CD4-positive, alpha-beta T cell (primary cell): ENCODE measurements at regions not wholly inside any gene's neighbourhood (a gene's known extent, or its start where the extent isn't known, plus 50 kb on each side); places are given as distances from the start of the nearest gene placed in this dataset.

ENCODE experiments used
- ATAC-seq: fragments of 200-7000 bp; cut with Tn5 transposase; one replicate; pipeline ENCODE4 v1.10.0; 2022; ENCODE audit warnings: mild to moderate bottlenecking; ENCODE audit not compliant: poor library complexity
- CTCF ChIA-PET: fragments of 350-600 bp; sonication (Branson Sonifier 250); formaldehyde crosslinking; loops from one replicate; lab custom pipeline; 2021; ENCODE audit warnings: antibody characterized with exemption, inconsistent platforms; lab: Charles Lee
- POLR2A ChIA-PET: fragments of 350-600 bp; sonication (Branson Sonifier 250); formaldehyde crosslinking; loops from one replicate; lab custom pipeline; 2021; ENCODE audit warnings: antibody characterized with exemption, inconsistent platforms; lab: Charles Lee
- DNase-seq, 14 experiments: peaks; one replicate each; pipeline ENCODE4 v3.0.0-alpha.2; 2013 to 2020; ENCODE audit warnings: mixed read lengths in 2 of 14
- H3K27ac ChIP-seq, 2 donors: one replicate each; pipeline versions ENCODE4 v1.5.1 to v1.7.0; 2013; ENCODE audit warnings: low read length in 2 of 2, low read depth in 1 of 2, mild to moderate bottlenecking in 1 of 2
- H3K27me3 ChIP-seq, 2 experiments: 1 replicate in 1 of 2; 2 replicates in 1 of 2; pipeline versions ENCODE4 v1.6.1 to v1.7.0; 2013; ENCODE audit warnings: low read length in 2 of 2, control low read depth in 1 of 2, mild to moderate bottlenecking in 1 of 2, moderate library complexity in 1 of 2; ENCODE audit not compliant: insufficient read depth in 2 of 2, control insufficient read depth in 1 of 2
- H3K36me3 ChIP-seq: one replicate; pipeline ENCODE4 v1.6.1; 2013; ENCODE audit warnings: low read length, control low read depth; ENCODE audit not compliant: insufficient read depth
- H3K4me1 ChIP-seq: one replicate; pipeline ENCODE4 v1.6.1; 2013; ENCODE audit warnings: low read length, control low read depth; ENCODE audit not compliant: insufficient read depth
- H3K4me3 ChIP-seq: one replicate; pipeline ENCODE4 v1.5.1; 2013; ENCODE audit warnings: mild to moderate bottlenecking, low read length, moderate library complexity
- H3K9me3 ChIP-seq, 2 experiments: 1 replicate in 1 of 2; 2 replicates in 1 of 2; pipeline versions ENCODE4 v1.6.1 to v1.7.0; 2013; ENCODE audit warnings: low read length in 2 of 2, mild to moderate bottlenecking in 2 of 2, control low read depth in 1 of 2, moderate library complexity in 1 of 2; ENCODE audit not compliant: control insufficient read depth in 1 of 2, insufficient read depth in 1 of 2
- H3K27ac Mint-ChIP-seq: one replicate; pipeline ENCODE4 v1.8.0; 2020; ENCODE audit warnings: mixed read lengths
- H3K27me3 Mint-ChIP-seq: one replicate; pipeline ENCODE4 v1.8.0; 2021; ENCODE audit warnings: mixed read lengths
- H3K36me3 Mint-ChIP-seq: one replicate; pipeline ENCODE4 v1.8.0; 2021; ENCODE audit warnings: low read depth, mixed read lengths
- H3K4me1 Mint-ChIP-seq: one replicate; pipeline ENCODE4 v1.8.0; 2021; ENCODE audit warnings: low read depth, mixed read lengths
- H3K4me3 Mint-ChIP-seq: one replicate; pipeline ENCODE4 v1.8.0; 2020; ENCODE audit warnings: mild to moderate bottlenecking, mixed read lengths
- H3K9me3 Mint-ChIP-seq: one replicate; pipeline ENCODE4 v1.8.0; 2020; ENCODE audit warnings: mixed read lengths
- intact Hi-C, 2 experiments: fragments of 100-400 bp; cut with DNase I in 1 of 2; cut with micrococcal nuclease in 1 of 2; formaldehyde crosslinking; loops; one replicate each; pipeline versions ENCODE4 v1.15.1 to v1.9.0; 2023 to 2025; cut with DNase I, micrococcal nuclease
- TF ChIP-seq, protein P1 (sequence below): fragments of 200-600 bp; IDR thresholded peaks from one replicate; pipeline ENCODE4 v1.8.0; 2022; ENCODE audit warnings: antibody characterized with exemption, mild to moderate bottlenecking

DNA sequence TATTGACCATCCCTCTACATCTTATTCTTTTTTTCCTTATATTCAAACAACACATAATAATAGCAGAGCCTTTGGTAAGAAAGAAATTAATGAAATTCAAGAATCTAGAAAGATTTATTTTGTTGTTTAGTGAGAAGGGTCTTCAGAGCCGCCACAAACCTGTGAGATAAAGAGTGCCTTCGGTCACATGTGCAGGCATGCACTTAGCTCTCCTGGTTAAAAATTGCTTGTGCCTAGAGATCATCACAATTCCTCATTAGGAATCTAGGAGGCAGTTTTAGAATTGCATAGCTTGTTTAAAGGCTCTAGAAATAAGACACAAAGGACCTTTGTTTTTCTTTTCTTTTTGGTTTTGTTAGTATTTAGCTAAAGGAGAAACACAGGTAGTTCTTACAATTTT is 1948.4 kb upstream of the IGFBP7 start:
- H3K36me3 ChIP-seq, result no peaks in the 10 kb centered on the region
- ATAC-seq, result no peak
- H3K27me3 ChIP-seq, result no peaks in the 10 kb centered on the region
- no peak overlapping the region for H3K4me3 ChIP-seq
- H3K4me1 ChIP-seq, result no peaks in the 10 kb centered on the region
- Mint-ChIP-seq H3K36me3 (no peaks in the 10 kb centered on the region), H3K4me3 (no peak overlapping the region), H3K27me3 (no peaks in the 10 kb centered on the region), H3K27ac (no peak overlapping the region), H3K9me3 (peaks cover 6% of the 10 kb centered on the region), H3K4me1 (no peaks in the 10 kb centered on the region)
- DNase-seq, result no peak
- intact Hi-C loops, result no loop called here
- ChIA-PET POLR2A (no interaction called here), CTCF (no interaction called here)
- H3K27ac ChIP-seq, result no peak overlapping the region
- TF ChIP-seq, protein P1, sequence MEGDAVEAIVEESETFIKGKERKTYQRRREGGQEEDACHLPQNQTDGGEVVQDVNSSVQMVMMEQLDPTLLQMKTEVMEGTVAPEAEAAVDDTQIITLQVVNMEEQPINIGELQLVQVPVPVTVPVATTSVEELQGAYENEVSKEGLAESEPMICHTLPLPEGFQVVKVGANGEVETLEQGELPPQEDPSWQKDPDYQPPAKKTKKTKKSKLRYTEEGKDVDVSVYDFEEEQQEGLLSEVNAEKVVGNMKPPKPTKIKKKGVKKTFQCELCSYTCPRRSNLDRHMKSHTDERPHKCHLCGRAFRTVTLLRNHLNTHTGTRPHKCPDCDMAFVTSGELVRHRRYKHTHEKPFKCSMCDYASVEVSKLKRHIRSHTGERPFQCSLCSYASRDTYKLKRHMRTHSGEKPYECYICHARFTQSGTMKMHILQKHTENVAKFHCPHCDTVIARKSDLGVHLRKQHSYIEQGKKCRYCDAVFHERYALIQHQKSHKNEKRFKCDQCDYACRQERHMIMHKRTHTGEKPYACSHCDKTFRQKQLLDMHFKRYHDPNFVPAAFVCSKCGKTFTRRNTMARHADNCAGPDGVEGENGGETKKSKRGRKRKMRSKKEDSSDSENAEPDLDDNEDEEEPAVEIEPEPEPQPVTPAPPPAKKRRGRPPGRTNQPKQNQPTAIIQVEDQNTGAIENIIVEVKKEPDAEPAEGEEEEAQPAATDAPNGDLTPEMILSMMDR, result no peak
- peaks cover 0 to 13% of the 10 kb centered on the region in 2 experiments for H3K9me3 ChIP-seq

DNA sequence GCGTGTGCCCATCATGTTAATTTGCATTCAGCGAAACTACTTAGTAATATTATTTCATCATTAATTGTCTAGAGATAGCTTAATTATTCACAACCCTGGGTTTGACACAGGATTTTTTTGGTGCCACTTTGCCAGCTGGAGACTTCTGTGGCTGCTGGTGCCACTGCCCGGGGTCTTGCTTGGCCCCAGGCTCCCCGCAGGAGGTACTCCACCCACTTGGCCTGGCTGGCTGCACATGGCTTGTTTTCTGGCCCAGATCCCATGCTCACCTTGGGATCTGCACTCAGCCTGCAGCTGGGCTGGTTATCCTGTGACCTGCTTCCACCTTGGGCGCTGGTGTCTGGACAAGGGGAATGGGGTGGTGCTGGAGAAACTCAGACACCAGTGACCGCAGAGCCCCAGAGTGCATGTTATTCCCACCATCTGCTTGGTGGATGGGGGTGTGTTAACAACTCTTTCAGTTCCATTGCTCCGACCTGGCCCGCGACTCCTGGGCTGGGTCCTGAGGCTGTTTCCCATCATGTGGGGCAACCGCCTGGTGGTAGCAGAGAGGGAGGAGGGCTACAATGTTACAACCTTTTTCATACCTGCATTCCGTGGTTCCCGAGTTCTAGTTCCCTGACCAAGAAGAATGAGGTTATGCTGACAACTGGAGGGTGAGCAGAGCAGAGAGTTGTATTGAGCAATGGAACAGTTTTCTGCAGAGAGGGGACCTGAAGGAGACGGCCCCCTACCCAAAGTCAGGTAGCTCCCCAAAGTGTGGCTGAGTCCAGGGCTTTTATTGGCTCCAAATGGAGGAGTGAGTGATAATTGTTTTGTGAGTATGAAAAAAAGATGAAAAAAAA is 1950.0 kb upstream of the IGFBP7 start:
- H3K27ac ChIP-seq, result no peak overlapping the region
- no peak for ATAC-seq
- no peaks in the 10 kb centered on the region for H3K27me3 ChIP-seq
- Mint-ChIP-seq H3K27me3 (no peaks in the 10 kb centered on the region), H3K9me3 (peaks cover 9% of the 10 kb centered on the region), H3K4me3 (no peak overlapping the region), H3K36me3 (no peaks in the 10 kb centered on the region), H3K27ac (no peak overlapping the region), H3K4me1 (no peaks in the 10 kb centered on the region)
- ChIA-PET POLR2A (no interaction called here), CTCF (no interaction called here)
- intact Hi-C loops, result no loop called here
- TF ChIP-seq, protein P1, result no peak
- no peak for DNase-seq
- H3K4me3 ChIP-seq, result no peak overlapping the region
- no peaks in the 10 kb centered on the region for H3K36me3 ChIP-seq
- no peaks in the 10 kb centered on the region for H3K4me1 ChIP-seq
- peaks cover 0 to 13% of the 10 kb centered on the region in 2 experiments for H3K9me3 ChIP-seq

DNA sequence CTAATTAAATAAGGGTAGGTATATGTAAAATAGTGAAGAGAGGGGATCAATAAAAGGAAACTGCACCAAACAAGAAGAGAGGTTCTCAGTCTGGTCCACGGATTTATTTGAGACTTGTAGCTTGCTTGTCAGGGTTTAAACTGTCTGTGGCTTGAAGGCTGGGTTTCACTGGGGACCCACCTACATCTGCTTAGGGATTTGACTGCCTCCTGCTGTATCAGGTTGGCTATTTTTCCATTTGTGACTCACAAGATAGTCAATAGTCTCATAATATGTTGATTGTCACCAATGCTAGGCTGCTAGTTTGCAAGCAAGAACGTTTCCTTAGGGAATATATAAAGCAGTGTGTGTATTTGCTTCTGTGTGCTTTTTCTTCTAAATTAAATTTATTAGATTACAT is 1950.7 kb upstream of the IGFBP7 start:
- no peak for ATAC-seq
- ChIA-PET POLR2A (no interaction called here), CTCF (no interaction called here)
- Histone ChIP-seq H3K27ac (no peak overlapping the region), H3K4me3 (no peak overlapping the region), H3K4me1 (no peaks in the 10 kb centered on the region), H3K9me3 (peaks cover 0 to 13% of the 10 kb centered on the region in 2 experiments), H3K36me3 (no peaks in the 10 kb centered on the region), H3K27me3 (no peaks in the 10 kb centered on the region)
- Mint-ChIP-seq H3K36me3 (no peaks in the 10 kb centered on the region), H3K27me3 (no peaks in the 10 kb centered on the region), H3K27ac (no peak overlapping the region), H3K4me3 (no peak overlapping the region), H3K9me3 (peaks cover 7% of the 10 kb centered on the region), H3K4me1 (no peaks in the 10 kb centered on the region)
- DNase-seq, result no peak
- intact Hi-C loops, result no loop called here
- TF ChIP-seq, protein P1, result no peak
